GM19463 (cell line): ENCODE measurements at regions not wholly inside any gene's neighbourhood (a gene's known extent, or its start where the extent isn't known, plus 50 kb on each side); places are given as distances from the start of the nearest gene placed in this dataset.
"Not testable (repeated sequence)": the region's sequence is repeated elsewhere in the genome, so short reads cannot be mapped to it uniquely, and the experiment has no call there.

Source experiments
- ATAC-seq: cut with Tn5 transposase; IDR thresholded peaks from one replicate; pipeline ENCODE4 v1.9.1; 2021; ENCODE audit warnings: mild to moderate bottlenecking, moderate library complexity; ENCODE audit not compliant: unreplicated experiment

- not testable (repeated sequence) for ATAC-seq
Observed at GRCh38 chrX:31014474-31014873, 57.4 kb downstream of the FTHL17 start.

GRCh38 chrX:31012509-31013025, 59.3 kb downstream of the FTHL17 start:
- ATAC-seq, result no peak

- ATAC-seq, result no peak
Observed at GRCh38 chrX:31007321-31007720, 64.5 kb downstream of the FTHL17 start.

- no peak for ATAC-seq
Observed at GRCh38 chrX:31006027-31006426, 65.8 kb downstream of the FTHL17 start.

GRCh38 chrX:30997411-30997810, 74.4 kb downstream of the FTHL17 start:
- ATAC-seq, result no peak

GRCh38 chrX:30995705-30996104, 76.1 kb downstream of the FTHL17 start:
- ATAC-seq, result no peak

- ATAC-seq, result no peak
Observed at GRCh38 chrX:30995060-30995700, 76.7 kb downstream of the FTHL17 start.

GRCh38 chrX:30994018-30994417, 77.8 kb downstream of the FTHL17 start:
- not testable (repeated sequence) for ATAC-seq

GRCh38 chrX:30992381-30992904, 79.4 kb downstream of the FTHL17 start:
- no peak for ATAC-seq

GRCh38 chrX:30990361-30990760, 81.5 kb downstream of the FTHL17 start:
- ATAC-seq, result no peak

GRCh38 chrX:30982467-30982866, 89.4 kb downstream of the FTHL17 start:
- no peak for ATAC-seq

- no peak for ATAC-seq
Observed at GRCh38 chrX:30981968-30982367, 89.9 kb downstream of the FTHL17 start.

- no peak for ATAC-seq
Observed at GRCh38 chrX:30979271-30979670, 90.2 kb upstream of the TAB3 start.

GRCh38 chrX:30975467-30975866, 86.4 kb upstream of the TAB3 start:
- no peak for ATAC-seq

- no peak for ATAC-seq
Observed at GRCh38 chrX:30973784-30974427, 84.9 kb upstream of the TAB3 start.

- ATAC-seq, result peak; percentile 99
Observed at GRCh38 chrX:30971774-30972603, 82.9 kb upstream of the TAB3 start.

- ATAC-seq, result no peak
Observed at GRCh38 chrX:30967516-30967915, 78.5 kb upstream of the TAB3 start.

- ATAC-seq, result no peak
Observed at GRCh38 chrX:30965767-30966166, 76.7 kb upstream of the TAB3 start.

- ATAC-seq, result no peak
Observed at GRCh38 chrX:30961387-30962174, 72.5 kb upstream of the TAB3 start.

GRCh38 chrX:30957753-30958152, 68.7 kb upstream of the TAB3 start:
- no peak for ATAC-seq

GRCh38 chrX:30955687-30956086, 66.6 kb upstream of the TAB3 start:
- no peak for ATAC-seq
